HEK293T (cell line): ENCODE measurements at regions not wholly inside any gene's neighbourhood (a gene's known extent, or its start where the extent isn't known, plus 50 kb on each side); places are given as distances from the start of the nearest gene placed in this dataset.

Experiments used
- ELF4 ChIP-seq: fragments of 450-650 bp; IDR thresholded peaks from 2 replicates; pipeline ENCODE4 v1.6.1; 2017; ENCODE audit warnings: antibody characterized with exemption
- FOXM1 ChIP-seq: fragments of 450-650 bp; IDR thresholded peaks from 2 replicates; pipeline ENCODE4 v1.6.1; 2017; ENCODE audit warnings: mild to moderate bottlenecking, borderline replicate concordance
- NFRKB ChIP-seq: fragments of 450-650 bp; IDR thresholded peaks from 2 replicates; pipeline ENCODE4 v1.6.1; 2016; ENCODE audit warnings: mild to moderate bottlenecking, moderate library complexity
- PKNOX1 ChIP-seq: fragments of 450-650 bp; IDR thresholded peaks from 2 replicates; pipeline ENCODE4 v1.6.1; 2016
- SP1 ChIP-seq: fragments of 450-650 bp; IDR thresholded peaks from 2 replicates; pipeline ENCODE4 v1.6.1; 2017
- SUZ12 ChIP-seq: fragments of 450-650 bp; IDR thresholded peaks from 2 replicates; pipeline ENCODE4 v1.6.1; 2016; ENCODE audit warnings: mild to moderate bottlenecking

DNA sequence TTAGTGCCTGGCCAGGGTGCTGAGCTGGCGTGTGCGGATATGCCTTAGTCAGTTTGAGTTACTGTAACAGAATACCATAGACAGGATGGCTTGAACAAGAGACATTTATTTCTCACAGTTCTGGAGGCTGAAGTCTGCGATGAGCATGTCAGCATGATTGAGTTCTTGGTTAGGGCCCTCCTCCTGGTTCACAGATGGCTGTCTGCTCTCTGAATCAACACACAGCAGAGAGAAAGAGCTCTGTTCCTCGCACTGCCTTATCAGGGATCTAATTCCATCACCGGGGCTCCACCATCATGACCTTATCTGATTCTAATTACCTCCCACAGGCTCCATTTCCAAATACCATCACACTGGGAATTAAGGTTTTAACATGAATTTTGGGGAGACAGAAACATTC, 386.6 kb upstream of the DPH6 start:
- TF ChIP-seq NFRKB: no peak
- TF ChIP-seq SP1: no peak
- TF ChIP-seq ELF4: no peak
- TF ChIP-seq SUZ12: no peak
- TF ChIP-seq PKNOX1: no peak
- TF ChIP-seq FOXM1: no peak
